HEK293T (cell line): ENCODE measurements at regions not wholly inside any gene's neighbourhood (a gene's known extent, or its start where the extent isn't known, plus 50 kb on each side); places are given as distances from the start of the nearest gene placed in this dataset.

ENCODE experiments used
- ELF4 ChIP-seq: fragments of 450-650 bp; IDR thresholded peaks from 2 replicates; pipeline ENCODE4 v1.6.1; 2017; ENCODE audit warnings: antibody characterized with exemption
- FOXK2 ChIP-seq: fragments of 450-650 bp; IDR thresholded peaks from 2 replicates; pipeline ENCODE4 v1.6.1; 2016; ENCODE audit warnings: mild to moderate bottlenecking

- TF ChIP-seq FOXK2 (no peak), ELF4 (no peak)
Observed at GRCh38 chr7:80057488-80057887, 77.1 kb upstream of the GNAI1 start.
